ENCODE measurements at regions not wholly inside any gene's neighbourhood (a gene's known extent, or its start where the extent isn't known, plus 50 kb on each side); places are given as distances from the start of the nearest gene placed in this dataset.

DNA sequence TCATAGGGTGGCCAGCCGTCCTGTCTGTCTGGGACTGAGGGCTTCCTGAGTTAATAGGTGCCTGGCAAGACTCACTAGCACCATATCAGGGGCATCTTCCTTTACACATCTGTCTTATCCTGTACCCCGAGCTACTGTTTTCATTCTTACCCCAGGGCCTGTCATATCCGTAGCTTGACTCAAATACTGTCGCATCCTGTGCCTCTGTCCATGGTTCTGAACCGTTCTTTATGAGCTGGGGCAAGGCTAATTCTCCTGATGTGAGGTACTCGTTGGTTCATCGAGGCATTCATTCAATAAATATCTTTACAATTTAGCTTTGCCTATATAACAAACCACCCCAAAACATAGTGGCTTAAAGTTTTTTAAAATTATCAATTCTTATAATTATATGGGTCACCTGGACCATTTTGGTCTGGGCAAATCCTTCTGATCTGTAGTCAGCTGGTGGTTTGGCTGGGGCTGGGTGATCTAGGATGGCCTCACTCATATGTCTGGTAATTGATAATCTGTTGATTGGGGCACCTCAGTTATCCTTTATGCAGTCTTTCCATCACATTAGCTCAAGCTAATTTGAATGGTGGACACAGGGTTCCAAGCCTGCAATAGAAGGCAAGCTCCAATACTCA is 121.2 kb downstream of the TLE3 start (continued):
- TF ChIP-seq, protein P1, sequence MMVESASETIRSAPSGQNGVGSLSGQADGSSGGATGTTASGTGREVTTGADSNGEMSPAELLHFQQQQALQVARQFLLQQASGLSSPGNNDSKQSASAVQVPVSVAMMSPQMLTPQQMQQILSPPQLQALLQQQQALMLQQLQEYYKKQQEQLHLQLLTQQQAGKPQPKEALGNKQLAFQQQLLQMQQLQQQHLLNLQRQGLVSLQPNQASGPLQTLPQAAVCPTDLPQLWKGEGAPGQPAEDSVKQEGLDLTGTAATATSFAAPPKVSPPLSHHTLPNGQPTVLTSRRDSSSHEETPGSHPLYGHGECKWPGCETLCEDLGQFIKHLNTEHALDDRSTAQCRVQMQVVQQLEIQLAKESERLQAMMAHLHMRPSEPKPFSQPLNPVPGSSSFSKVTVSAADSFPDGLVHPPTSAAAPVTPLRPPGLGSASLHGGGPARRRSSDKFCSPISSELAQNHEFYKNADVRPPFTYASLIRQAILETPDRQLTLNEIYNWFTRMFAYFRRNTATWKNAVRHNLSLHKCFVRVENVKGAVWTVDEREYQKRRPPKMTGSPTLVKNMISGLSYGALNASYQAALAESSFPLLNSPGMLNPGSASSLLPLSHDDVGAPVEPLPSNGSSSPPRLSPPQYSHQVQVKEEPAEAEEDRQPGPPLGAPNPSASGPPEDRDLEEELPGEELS (CRISPR knock-in tag; IDR thresholded peaks at IDR 0.05), result peak; percentile 53; the same call in 1 of the 2 replicates

GRCh38 chr15:69978603-69979002 is 119.1 kb downstream of the TLE3 start:
- Mint-ChIP-seq H3K36me3 (no peaks in the 10 kb centered on the region), H3K9me3 (no peaks in the 10 kb centered on the region), H3K4me3 (no peak overlapping the region), H3K27ac (no peak overlapping the region), H3K4me1 (peaks cover 23% of the 10 kb centered on the region), H3K27me3 (ENCODE audit: low read depth) (peaks cover 1% of the 10 kb centered on the region; the same call in 1 of the 2 replicates)
- ChIA-PET CTCF (no interaction called here), POLR2A (no interaction called here)
- ATAC-seq, result no peak
- TF ChIP-seq ATF6 (CRISPR knock-in tag; IDR thresholded peaks at IDR 0.05), result no peak
- TF ChIP-seq, protein P2, sequence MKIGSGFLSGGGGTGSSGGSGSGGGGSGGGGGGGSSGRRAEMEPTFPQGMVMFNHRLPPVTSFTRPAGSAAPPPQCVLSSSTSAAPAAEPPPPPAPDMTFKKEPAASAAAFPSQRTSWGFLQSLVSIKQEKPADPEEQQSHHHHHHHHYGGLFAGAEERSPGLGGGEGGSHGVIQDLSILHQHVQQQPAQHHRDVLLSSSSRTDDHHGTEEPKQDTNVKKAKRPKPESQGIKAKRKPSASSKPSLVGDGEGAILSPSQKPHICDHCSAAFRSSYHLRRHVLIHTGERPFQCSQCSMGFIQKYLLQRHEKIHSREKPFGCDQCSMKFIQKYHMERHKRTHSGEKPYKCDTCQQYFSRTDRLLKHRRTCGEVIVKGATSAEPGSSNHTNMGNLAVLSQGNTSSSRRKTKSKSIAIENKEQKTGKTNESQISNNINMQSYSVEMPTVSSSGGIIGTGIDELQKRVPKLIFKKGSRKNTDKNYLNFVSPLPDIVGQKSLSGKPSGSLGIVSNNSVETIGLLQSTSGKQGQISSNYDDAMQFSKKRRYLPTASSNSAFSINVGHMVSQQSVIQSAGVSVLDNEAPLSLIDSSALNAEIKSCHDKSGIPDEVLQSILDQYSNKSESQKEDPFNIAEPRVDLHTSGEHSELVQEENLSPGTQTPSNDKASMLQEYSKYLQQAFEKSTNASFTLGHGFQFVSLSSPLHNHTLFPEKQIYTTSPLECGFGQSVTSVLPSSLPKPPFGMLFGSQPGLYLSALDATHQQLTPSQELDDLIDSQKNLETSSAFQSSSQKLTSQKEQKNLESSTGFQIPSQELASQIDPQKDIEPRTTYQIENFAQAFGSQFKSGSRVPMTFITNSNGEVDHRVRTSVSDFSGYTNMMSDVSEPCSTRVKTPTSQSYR (CRISPR knock-in tag; IDR thresholded peaks at IDR 0.05), result no peak
- no peak for TF ChIP-seq ESRRA (CRISPR knock-in tag; IDR thresholded peaks at IDR 0.05; ENCODE audit: borderline replicate concordance)
- TF ChIP-seq SP1 (CRISPR knock-in tag; conservative IDR thresholded peaks at IDR 0.05), result no peak
- TF ChIP-seq TEAD1 (CRISPR knock-in tag; IDR thresholded peaks at IDR 0.05), result no peak
- DNase-seq (ENCODE audit: low spot score), result no peak

DNA sequence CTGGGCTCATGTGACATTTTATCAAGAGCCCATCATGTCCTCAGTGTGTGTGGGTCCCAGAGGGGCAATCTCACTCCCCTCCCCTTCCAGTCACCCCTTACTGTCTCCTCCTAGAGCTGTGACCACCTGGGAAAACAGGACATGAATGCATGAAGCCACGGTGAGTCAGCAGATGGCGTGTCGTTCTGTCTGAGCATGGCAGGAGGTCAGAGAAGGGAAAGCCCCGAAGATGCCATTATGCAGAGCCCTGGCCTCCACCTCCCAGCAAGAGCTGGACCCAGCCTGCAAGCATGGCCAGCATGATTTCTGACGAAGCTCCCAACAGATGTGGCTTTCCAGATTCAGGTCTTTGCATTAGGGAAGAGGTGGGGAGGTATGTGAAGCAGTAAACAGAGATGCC is 118.5 kb downstream of the TLE3 start:
- Mint-ChIP-seq H3K9me3 (no peaks in the 10 kb centered on the region), H3K4me3 (no peak overlapping the region), H3K27me3 (ENCODE audit: low read depth) (no peaks in the 10 kb centered on the region), H3K4me1 (peaks cover 23% of the 10 kb centered on the region), H3K36me3 (no peaks in the 10 kb centered on the region), H3K27ac (no peak overlapping the region)
- ChIA-PET POLR2A (no interaction called here), CTCF (interaction anchor here (0.9 to 1.5 kb wide), 2 partner anchors 12 to 36 kb away, joined by 3 to 5 read pairs; no protein-coding TSS in a partner anchor)
- ATAC-seq (peak; percentile 43; the same call in 1 of the 2 replicates), DNase-seq (ENCODE audit: low spot score) (peak; percentile 21)
- TF ChIP-seq, protein P3, sequence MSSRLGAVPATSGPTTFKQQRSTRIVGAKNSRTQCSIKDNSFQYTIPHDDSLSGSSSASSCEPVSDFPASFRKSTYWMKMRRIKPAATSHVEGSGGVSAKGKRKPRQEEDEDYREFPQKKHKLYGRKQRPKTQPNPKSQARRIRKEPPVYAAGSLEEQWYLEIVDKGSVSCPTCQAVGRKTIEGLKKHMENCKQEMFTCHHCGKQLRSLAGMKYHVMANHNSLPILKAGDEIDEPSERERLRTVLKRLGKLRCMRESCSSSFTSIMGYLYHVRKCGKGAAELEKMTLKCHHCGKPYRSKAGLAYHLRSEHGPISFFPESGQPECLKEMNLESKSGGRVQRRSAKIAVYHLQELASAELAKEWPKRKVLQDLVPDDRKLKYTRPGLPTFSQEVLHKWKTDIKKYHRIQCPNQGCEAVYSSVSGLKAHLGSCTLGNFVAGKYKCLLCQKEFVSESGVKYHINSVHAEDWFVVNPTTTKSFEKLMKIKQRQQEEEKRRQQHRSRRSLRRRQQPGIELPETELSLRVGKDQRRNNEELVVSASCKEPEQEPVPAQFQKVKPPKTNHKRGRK (CRISPR knock-in tag; IDR thresholded peaks at IDR 0.05; ENCODE audit: borderline replicate concordance), result no peak
- TF ChIP-seq PRDM15 (CRISPR knock-in tag; IDR thresholded peaks at IDR 0.05) (no peak), MAX (CRISPR knock-in tag; IDR thresholded peaks at IDR 0.05) (no peak), JUN (CRISPR knock-in tag; IDR thresholded peaks at IDR 0.05) (no peak), KAT7 (CRISPR knock-in tag; IDR thresholded peaks at IDR 0.05; ENCODE audit: borderline replicate concordance) (no peak), E2F1 (CRISPR knock-in tag; IDR thresholded peaks at IDR 0.05) (no peak)
- TF ChIP-seq, protein P4, sequence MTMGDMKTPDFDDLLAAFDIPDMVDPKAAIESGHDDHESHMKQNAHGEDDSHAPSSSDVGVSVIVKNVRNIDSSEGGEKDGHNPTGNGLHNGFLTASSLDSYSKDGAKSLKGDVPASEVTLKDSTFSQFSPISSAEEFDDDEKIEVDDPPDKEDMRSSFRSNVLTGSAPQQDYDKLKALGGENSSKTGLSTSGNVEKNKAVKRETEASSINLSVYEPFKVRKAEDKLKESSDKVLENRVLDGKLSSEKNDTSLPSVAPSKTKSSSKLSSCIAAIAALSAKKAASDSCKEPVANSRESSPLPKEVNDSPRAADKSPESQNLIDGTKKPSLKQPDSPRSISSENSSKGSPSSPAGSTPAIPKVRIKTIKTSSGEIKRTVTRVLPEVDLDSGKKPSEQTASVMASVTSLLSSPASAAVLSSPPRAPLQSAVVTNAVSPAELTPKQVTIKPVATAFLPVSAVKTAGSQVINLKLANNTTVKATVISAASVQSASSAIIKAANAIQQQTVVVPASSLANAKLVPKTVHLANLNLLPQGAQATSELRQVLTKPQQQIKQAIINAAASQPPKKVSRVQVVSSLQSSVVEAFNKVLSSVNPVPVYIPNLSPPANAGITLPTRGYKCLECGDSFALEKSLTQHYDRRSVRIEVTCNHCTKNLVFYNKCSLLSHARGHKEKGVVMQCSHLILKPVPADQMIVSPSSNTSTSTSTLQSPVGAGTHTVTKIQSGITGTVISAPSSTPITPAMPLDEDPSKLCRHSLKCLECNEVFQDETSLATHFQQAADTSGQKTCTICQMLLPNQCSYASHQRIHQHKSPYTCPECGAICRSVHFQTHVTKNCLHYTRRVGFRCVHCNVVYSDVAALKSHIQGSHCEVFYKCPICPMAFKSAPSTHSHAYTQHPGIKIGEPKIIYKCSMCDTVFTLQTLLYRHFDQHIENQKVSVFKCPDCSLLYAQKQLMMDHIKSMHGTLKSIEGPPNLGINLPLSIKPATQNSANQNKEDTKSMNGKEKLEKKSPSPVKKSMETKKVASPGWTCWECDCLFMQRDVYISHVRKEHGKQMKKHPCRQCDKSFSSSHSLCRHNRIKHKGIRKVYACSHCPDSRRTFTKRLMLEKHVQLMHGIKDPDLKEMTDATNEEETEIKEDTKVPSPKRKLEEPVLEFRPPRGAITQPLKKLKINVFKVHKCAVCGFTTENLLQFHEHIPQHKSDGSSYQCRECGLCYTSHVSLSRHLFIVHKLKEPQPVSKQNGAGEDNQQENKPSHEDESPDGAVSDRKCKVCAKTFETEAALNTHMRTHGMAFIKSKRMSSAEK (CRISPR knock-in tag; IDR thresholded peaks at IDR 0.05; ENCODE audit: borderline replicate concordance), result no peak

Data from WTC11 (cell line).